ENCODE measurements at regions not wholly inside any gene's neighbourhood (a gene's known extent, or its start where the extent isn't known, plus 50 kb on each side); places are given as distances from the start of the nearest gene placed in this dataset.

GRCh38 chr9:118128313-118128712, 424.1 kb downstream of the TLR4 start:
- TF ChIP-seq CTCF (IDR thresholded peaks at IDR 0.05) (no peak), EZH2phosphoT487 (IDR thresholded peaks at IDR 0.05) (no peak)
